NK-92 treated with Interleukin-12 subunit alpha and Interleukin-12 subunit beta, amount 100 ng/mL, for 24 hours (cell line): ENCODE measurements at regions not wholly inside any gene's neighbourhood (a gene's known extent, or its start where the extent isn't known, plus 50 kb on each side); places are given as distances from the start of the nearest gene placed in this dataset.
"Not testable (repeated sequence)": the region's sequence is repeated elsewhere in the genome, so short reads cannot be mapped to it uniquely, and the experiment has no call there.

Source experiments
- DNase-seq: peaks from one replicate; lab custom pipeline; 2025; lab: John Stamatoyannopoulos, UW

GRCh38 chr7:156383526-156383925 lies 257.0 kb upstream of the RNF32 start:
- DNase-seq, result no peak

GRCh38 chr7:156380261-156380660 lies 260.3 kb upstream of the RNF32 start:
- DNase-seq, result no peak

GRCh38 chr7:156379324-156380070 lies 261.1 kb upstream of the RNF32 start:
- no peak for DNase-seq

- DNase-seq, result no peak
Observed at GRCh38 chr7:156378806-156379205, 261.8 kb upstream of the RNF32 start.

GRCh38 chr7:156376317-156376716 lies 264.3 kb upstream of the RNF32 start:
- DNase-seq, result no peak

GRCh38 chr7:156374335-156374734 lies 266.2 kb upstream of the RNF32 start:
- DNase-seq, result no peak

GRCh38 chr7:156369929-156370328 lies 270.6 kb upstream of the RNF32 start:
- DNase-seq, result not testable (repeated sequence)

- no peak for DNase-seq
Observed at GRCh38 chr7:156368053-156368843, 272.3 kb upstream of the RNF32 start.

GRCh38 chr7:156363751-156364150 lies 276.8 kb upstream of the RNF32 start:
- DNase-seq, result no peak

GRCh38 chr7:156360835-156361234 lies 279.7 kb upstream of the RNF32 start:
- DNase-seq, result no peak

GRCh38 chr7:156356551-156356950 lies 284.0 kb upstream of the RNF32 start:
- DNase-seq, result no peak

GRCh38 chr7:156353352-156353751 lies 287.2 kb upstream of the RNF32 start:
- no peak for DNase-seq

- DNase-seq, result not testable (repeated sequence)
Observed at GRCh38 chr7:156347703-156348248, 292.8 kb upstream of the RNF32 start.

- no peak for DNase-seq
Observed at GRCh38 chr7:156347132-156347531, 293.4 kb upstream of the RNF32 start.

GRCh38 chr7:156344595-156344994 lies 296.0 kb upstream of the RNF32 start:
- DNase-seq, result no peak

- no peak for DNase-seq
Observed at GRCh38 chr7:156334636-156335035, 305.9 kb upstream of the RNF32 start.

- DNase-seq, result no peak
Observed at GRCh38 chr7:156327916-156328315, 312.7 kb upstream of the RNF32 start.

GRCh38 chr7:156327474-156327873 lies 313.1 kb upstream of the RNF32 start:
- DNase-seq, result no peak

GRCh38 chr7:156324201-156324600 lies 316.4 kb upstream of the RNF32 start:
- DNase-seq, result no peak

- not testable (repeated sequence) for DNase-seq
Observed at GRCh38 chr7:156321430-156321829, 319.1 kb upstream of the RNF32 start.

- no peak for DNase-seq
Observed at GRCh38 chr7:156318926-156319325, 321.6 kb upstream of the RNF32 start.

GRCh38 chr7:156318426-156318825 lies 322.1 kb upstream of the RNF32 start:
- DNase-seq, result no peak

GRCh38 chr7:156309016-156309620 lies 331.5 kb upstream of the RNF32 start:
- DNase-seq, result no peak
